ENCODE measurements at regions not wholly inside any gene's neighbourhood (a gene's known extent, or its start where the extent isn't known, plus 50 kb on each side); places are given as distances from the start of the nearest gene placed in this dataset.

GRCh38 chr14:89519040-89519439, 102.0 kb upstream of the FOXN3 start:
- TF ChIP-seq, protein P1, sequence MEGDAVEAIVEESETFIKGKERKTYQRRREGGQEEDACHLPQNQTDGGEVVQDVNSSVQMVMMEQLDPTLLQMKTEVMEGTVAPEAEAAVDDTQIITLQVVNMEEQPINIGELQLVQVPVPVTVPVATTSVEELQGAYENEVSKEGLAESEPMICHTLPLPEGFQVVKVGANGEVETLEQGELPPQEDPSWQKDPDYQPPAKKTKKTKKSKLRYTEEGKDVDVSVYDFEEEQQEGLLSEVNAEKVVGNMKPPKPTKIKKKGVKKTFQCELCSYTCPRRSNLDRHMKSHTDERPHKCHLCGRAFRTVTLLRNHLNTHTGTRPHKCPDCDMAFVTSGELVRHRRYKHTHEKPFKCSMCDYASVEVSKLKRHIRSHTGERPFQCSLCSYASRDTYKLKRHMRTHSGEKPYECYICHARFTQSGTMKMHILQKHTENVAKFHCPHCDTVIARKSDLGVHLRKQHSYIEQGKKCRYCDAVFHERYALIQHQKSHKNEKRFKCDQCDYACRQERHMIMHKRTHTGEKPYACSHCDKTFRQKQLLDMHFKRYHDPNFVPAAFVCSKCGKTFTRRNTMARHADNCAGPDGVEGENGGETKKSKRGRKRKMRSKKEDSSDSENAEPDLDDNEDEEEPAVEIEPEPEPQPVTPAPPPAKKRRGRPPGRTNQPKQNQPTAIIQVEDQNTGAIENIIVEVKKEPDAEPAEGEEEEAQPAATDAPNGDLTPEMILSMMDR (IDR thresholded peaks at IDR 0.05): no peak
- TF ChIP-seq POLR2A (IDR thresholded peaks at IDR 0.05): no peak
